ENCODE measurements at regions not wholly inside any gene's neighbourhood (a gene's known extent, or its start where the extent isn't known, plus 50 kb on each side); places are given as distances from the start of the nearest gene placed in this dataset.

DNA sequence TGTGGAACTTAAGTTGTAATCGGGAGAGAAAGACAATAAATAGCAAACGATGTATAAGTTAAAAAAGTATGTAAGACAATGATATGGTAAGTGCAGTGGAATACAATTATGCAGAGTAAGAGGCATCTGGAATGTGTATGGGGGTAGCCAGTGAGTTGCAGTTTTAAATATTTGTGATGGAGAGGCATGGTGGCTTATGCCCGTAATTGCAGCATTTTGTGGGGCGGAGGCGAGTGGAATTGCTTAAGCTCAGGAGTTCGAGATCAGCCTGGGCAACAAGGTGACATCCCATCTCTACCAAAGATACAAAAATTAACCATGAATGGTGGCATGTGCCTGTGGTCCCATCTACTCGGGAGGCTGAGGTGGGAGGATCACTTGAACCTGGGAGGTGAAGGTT is 52.5 kb upstream of the WDFY3 start:
- Histone ChIP-seq H4K12ac (ENCODE audit: low read depth, low read length) (no peak overlapping the region), H3K79me1 (ENCODE audit: low read length) (no peaks in the 10 kb centered on the region), H3K14ac (ENCODE audit: low read length) (no peak overlapping the region), H3K27ac (ENCODE audit: low read depth, low read length) (no peak overlapping the region), H2BK12ac (ENCODE audit: low read length) (no peak overlapping the region), H2AK5ac (ENCODE audit: low read length) (no peak overlapping the region), H4K91ac (ENCODE audit: low read depth, low read length) (no peak overlapping the region), H3K27me3 (ENCODE audit: insufficient read depth, low read length) (no peaks in the 10 kb centered on the region), H4K8ac (ENCODE audit: low read depth, low read length) (no peak overlapping the region), H3K9ac (ENCODE audit: low read length) (no peak overlapping the region), H2BK120ac (ENCODE audit: insufficient read depth, low read length, poor library complexity) (no peak overlapping the region), H2BK5ac (ENCODE audit: low read depth, low read length, poor library complexity) (no peak overlapping the region), H2AFZ (ENCODE audit: insufficient read depth, low read length, poor library complexity) (no peak overlapping the region), H3K4me1 (ENCODE audit: control insufficient read depth in 1 of 2, insufficient read depth in 2 of 2, low read length in 2 of 2) (no peaks in the 10 kb centered on the region), H3K9me3 (ENCODE audit: insufficient read depth, low read depth, low read length) (no peaks in the 10 kb centered on the region), H3K4me2 (ENCODE audit: low read length) (no peak overlapping the region), H3K4ac (ENCODE audit: low read depth, low read length) (no peak overlapping the region), H3K79me2 (ENCODE audit: control insufficient read depth, insufficient read depth, low read length, poor library complexity) (no peaks in the 10 kb centered on the region), H3K36me3 (ENCODE audit: control insufficient read depth in 1 of 2, insufficient read depth in 2 of 2, low read length in 2 of 2) (no peaks in the 10 kb centered on the region), H3K18ac (ENCODE audit: low read length) (no peak overlapping the region), H3K23ac (ENCODE audit: low read length) (no peak overlapping the region), H3K4me3 (ENCODE audit: low read depth, low read length) (no peak overlapping the region)
- DNase-seq, result peak; percentile 38 to 77
- 100% methylated on average over 1 of the region's 7 CpGs for WGBS (ENCODE audit: extremely low coverage, insufficient coverage, insufficient read length)

DNA sequence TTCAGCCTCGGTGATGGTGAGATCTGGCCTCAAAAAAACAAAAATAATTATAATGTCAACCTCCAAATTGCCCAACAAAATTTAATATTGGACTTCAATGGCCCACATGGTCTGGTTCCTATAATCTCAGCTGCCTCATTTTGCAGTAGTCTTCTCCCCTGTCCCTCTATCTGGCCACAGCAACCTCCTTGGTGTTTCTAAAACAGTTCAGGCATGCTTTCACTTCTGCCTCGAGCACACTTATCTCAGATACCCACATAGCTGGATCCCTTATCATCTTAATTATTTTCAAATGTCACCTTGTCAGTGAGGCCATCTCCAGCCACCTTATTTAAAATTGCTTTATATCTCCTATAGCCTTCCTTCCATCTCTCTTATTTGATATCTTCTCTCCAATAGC is 52.9 kb upstream of the WDFY3 start:
- H3K9me3 ChIP-seq (ENCODE audit: insufficient read depth, low read depth, low read length), result no peaks in the 10 kb centered on the region
- H4K91ac ChIP-seq (ENCODE audit: low read depth, low read length), result no peak overlapping the region
- H3K4me1 ChIP-seq (ENCODE audit: control insufficient read depth in 1 of 2, insufficient read depth in 2 of 2, low read length in 2 of 2), result no peaks in the 10 kb centered on the region
- H2AK5ac ChIP-seq (ENCODE audit: low read length), result no peak overlapping the region
- H3K14ac ChIP-seq (ENCODE audit: low read length), result no peak overlapping the region
- H3K79me1 ChIP-seq (ENCODE audit: low read length), result no peaks in the 10 kb centered on the region
- no peak overlapping the region for H3K18ac ChIP-seq (ENCODE audit: low read length)
- no peak overlapping the region for H2AFZ ChIP-seq (ENCODE audit: insufficient read depth, low read length, poor library complexity)
- H4K12ac ChIP-seq (ENCODE audit: low read depth, low read length), result no peak overlapping the region
- no peak overlapping the region for H3K4ac ChIP-seq (ENCODE audit: low read depth, low read length)
- H3K27me3 ChIP-seq (ENCODE audit: insufficient read depth, low read length), result no peaks in the 10 kb centered on the region
- H3K79me2 ChIP-seq (ENCODE audit: control insufficient read depth, insufficient read depth, low read length, poor library complexity), result no peaks in the 10 kb centered on the region
- no CpG with 5 or more reads among the region's 2 CpGs for WGBS (ENCODE audit: extremely low coverage, insufficient coverage, insufficient read length)
- no peak overlapping the region for H3K4me3 ChIP-seq (ENCODE audit: low read depth, low read length)
- no peak overlapping the region for H2BK12ac ChIP-seq (ENCODE audit: low read length)
- H3K23ac ChIP-seq (ENCODE audit: low read length), result no peak overlapping the region
- DNase-seq, result peak; percentile 22 to 70
- H3K9ac ChIP-seq (ENCODE audit: low read length), result no peak overlapping the region
- no peak overlapping the region for H2BK5ac ChIP-seq (ENCODE audit: low read depth, low read length, poor library complexity)
- no peak overlapping the region for H4K8ac ChIP-seq (ENCODE audit: low read depth, low read length)
- H3K36me3 ChIP-seq (ENCODE audit: control insufficient read depth in 1 of 2, insufficient read depth in 2 of 2, low read length in 2 of 2), result no peaks in the 10 kb centered on the region
- no peak overlapping the region for H3K4me2 ChIP-seq (ENCODE audit: low read length)
- H3K27ac ChIP-seq (ENCODE audit: low read depth, low read length), result no peak overlapping the region
- H2BK120ac ChIP-seq (ENCODE audit: insufficient read depth, low read length, poor library complexity), result no peak overlapping the region

DNA sequence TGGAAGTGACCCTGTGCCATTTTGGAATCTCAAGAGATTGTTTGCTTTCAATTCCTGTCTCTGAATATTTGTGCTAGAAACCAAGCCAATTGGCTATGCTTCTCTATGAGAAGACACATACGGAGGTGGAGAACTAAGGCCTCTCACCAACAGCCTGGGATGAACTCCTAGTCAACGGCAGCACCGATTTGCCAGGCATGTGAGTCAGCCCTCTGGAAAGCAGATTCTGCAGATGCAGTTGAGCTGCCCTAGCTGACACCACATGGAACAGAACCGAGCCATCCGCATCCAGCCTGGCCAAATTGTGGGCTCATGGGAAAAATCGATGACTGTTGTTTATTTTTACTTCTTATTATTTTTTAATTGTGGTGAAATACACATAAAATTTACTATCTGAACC is 58.2 kb upstream of the WDFY3 start:
- no peak overlapping the region for H3K4me2 ChIP-seq (ENCODE audit: low read length)
- H3K27ac ChIP-seq (ENCODE audit: low read depth, low read length), result no peak overlapping the region
- no peak overlapping the region for H2BK12ac ChIP-seq (ENCODE audit: low read length)
- H2AFZ ChIP-seq (ENCODE audit: insufficient read depth, low read length, poor library complexity), result no peak overlapping the region
- no peak for DNase-seq
- no peak overlapping the region for H3K4me3 ChIP-seq (ENCODE audit: low read depth, low read length)
- H3K9me3 ChIP-seq (ENCODE audit: insufficient read depth, low read depth, low read length), result no peaks in the 10 kb centered on the region
- H3K23ac ChIP-seq (ENCODE audit: low read length), result no peak overlapping the region
- H2BK120ac ChIP-seq (ENCODE audit: insufficient read depth, low read length, poor library complexity), result no peak overlapping the region
- H2BK5ac ChIP-seq (ENCODE audit: low read depth, low read length, poor library complexity), result no peak overlapping the region
- no peak overlapping the region for H3K18ac ChIP-seq (ENCODE audit: low read length)
- no peak overlapping the region for H4K91ac ChIP-seq (ENCODE audit: low read depth, low read length)
- H3K79me2 ChIP-seq (ENCODE audit: control insufficient read depth, insufficient read depth, low read length, poor library complexity), result no peaks in the 10 kb centered on the region
- no peak overlapping the region for H3K4ac ChIP-seq (ENCODE audit: low read depth, low read length)
- H2AK5ac ChIP-seq (ENCODE audit: low read length), result no peak overlapping the region
- H3K36me3 ChIP-seq (ENCODE audit: control insufficient read depth in 1 of 2, insufficient read depth in 2 of 2, low read length in 2 of 2), result no peaks in the 10 kb centered on the region
- H3K14ac ChIP-seq (ENCODE audit: low read length), result no peak overlapping the region
- no peak overlapping the region for H3K9ac ChIP-seq (ENCODE audit: low read length)
- no peaks in the 10 kb centered on the region for H3K79me1 ChIP-seq (ENCODE audit: low read length)
- no CpG with 5 or more reads among the region's 6 CpGs for WGBS (ENCODE audit: extremely low coverage, insufficient coverage, insufficient read length)
- H4K8ac ChIP-seq (ENCODE audit: low read depth, low read length), result no peak overlapping the region
- no peak overlapping the region for H4K12ac ChIP-seq (ENCODE audit: low read depth, low read length)
- no peaks in the 10 kb centered on the region for H3K27me3 ChIP-seq (ENCODE audit: insufficient read depth, low read length)
- H3K4me1 ChIP-seq (ENCODE audit: control insufficient read depth in 1 of 2, insufficient read depth in 2 of 2, low read length in 2 of 2), result no peaks in the 10 kb centered on the region

DNA sequence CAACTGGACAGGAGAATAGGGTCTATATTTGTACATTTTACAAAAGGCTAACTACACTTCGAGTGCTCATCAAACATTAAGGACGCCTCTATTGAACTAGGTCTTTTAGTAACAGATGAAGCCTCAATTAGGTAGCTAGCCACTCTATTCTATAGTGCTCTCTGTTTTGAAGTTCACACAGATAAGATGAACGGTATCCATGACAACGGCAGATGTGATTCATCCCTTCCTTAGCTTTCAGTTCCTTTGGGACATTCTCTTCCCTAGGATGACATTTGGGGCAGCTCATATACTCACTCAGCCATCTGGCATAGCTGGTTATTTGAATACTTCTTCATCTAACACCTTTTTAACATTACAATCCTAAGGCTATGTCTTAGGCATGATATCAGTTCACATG is 62.4 kb upstream of the WDFY3 start:
- WGBS (ENCODE audit: extremely low coverage, insufficient coverage, insufficient read length), result no CpG with 5 or more reads among the region's 4 CpGs
- Histone ChIP-seq H3K79me1 (ENCODE audit: low read length) (no peaks in the 10 kb centered on the region), H2AK5ac (ENCODE audit: low read length) (no peak overlapping the region), H3K79me2 (ENCODE audit: control insufficient read depth, insufficient read depth, low read length, poor library complexity) (no peaks in the 10 kb centered on the region), H4K8ac (ENCODE audit: low read depth, low read length) (no peak overlapping the region), H3K9me3 (ENCODE audit: insufficient read depth, low read depth, low read length) (no peaks in the 10 kb centered on the region), H3K4me1 (ENCODE audit: control insufficient read depth in 1 of 2, insufficient read depth in 2 of 2, low read length in 2 of 2) (no peaks in the 10 kb centered on the region), H3K9ac (ENCODE audit: low read length) (no peak overlapping the region), H3K27ac (ENCODE audit: low read depth, low read length) (no peak overlapping the region), H3K14ac (ENCODE audit: low read length) (no peak overlapping the region), H2BK120ac (ENCODE audit: insufficient read depth, low read length, poor library complexity) (no peak overlapping the region), H4K12ac (ENCODE audit: low read depth, low read length) (no peak overlapping the region), H3K4ac (ENCODE audit: low read depth, low read length) (no peak overlapping the region), H3K4me3 (ENCODE audit: low read depth, low read length) (no peak overlapping the region), H2BK5ac (ENCODE audit: low read depth, low read length, poor library complexity) (no peak overlapping the region), H3K23ac (ENCODE audit: low read length) (no peak overlapping the region), H3K36me3 (ENCODE audit: control insufficient read depth in 1 of 2, insufficient read depth in 2 of 2, low read length in 2 of 2) (no peaks in the 10 kb centered on the region), H3K4me2 (ENCODE audit: low read length) (no peak overlapping the region), H3K27me3 (ENCODE audit: insufficient read depth, low read length) (no peaks in the 10 kb centered on the region), H3K18ac (ENCODE audit: low read length) (no peak overlapping the region), H2BK12ac (ENCODE audit: low read length) (no peak overlapping the region), H4K91ac (ENCODE audit: low read depth, low read length) (no peak overlapping the region), H2AFZ (ENCODE audit: insufficient read depth, low read length, poor library complexity) (no peak overlapping the region)
- DNase-seq, result peak; percentile 84 to 95

All from trophoblast cell (in vitro differentiated cells and primary cell).